HG03378 (cell line): ENCODE measurements at regions not wholly inside any gene's neighbourhood (a gene's known extent, or its start where the extent isn't known, plus 50 kb on each side); places are given as distances from the start of the nearest gene placed in this dataset.

Experiments
- ATAC-seq: cut with Tn5 transposase; IDR thresholded peaks from one replicate; pipeline ENCODE4 v1.9.1; 2021; ENCODE audit warnings: mild to moderate bottlenecking, moderate library complexity; ENCODE audit not compliant: unreplicated experiment

DNA sequence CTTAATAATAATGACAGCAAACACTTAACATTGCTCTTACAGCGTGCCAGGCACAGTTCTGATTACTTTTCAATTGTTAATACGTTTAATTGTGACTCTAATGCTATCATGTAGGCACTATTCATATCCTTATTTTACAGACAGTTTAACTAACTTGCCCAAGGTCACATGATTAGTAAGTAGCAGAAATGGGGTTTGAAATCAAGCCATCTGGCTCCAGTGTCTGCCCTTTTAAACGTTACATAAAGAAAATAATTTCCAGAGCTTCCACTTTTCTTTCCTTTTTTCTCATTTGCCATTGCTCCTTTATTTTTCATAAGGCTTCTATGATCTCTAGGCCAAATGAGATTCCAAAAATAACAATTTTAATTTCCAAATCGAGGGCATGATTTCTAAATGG, 50.6 kb upstream of the IKZF2 start:
- ATAC-seq: no peak

DNA sequence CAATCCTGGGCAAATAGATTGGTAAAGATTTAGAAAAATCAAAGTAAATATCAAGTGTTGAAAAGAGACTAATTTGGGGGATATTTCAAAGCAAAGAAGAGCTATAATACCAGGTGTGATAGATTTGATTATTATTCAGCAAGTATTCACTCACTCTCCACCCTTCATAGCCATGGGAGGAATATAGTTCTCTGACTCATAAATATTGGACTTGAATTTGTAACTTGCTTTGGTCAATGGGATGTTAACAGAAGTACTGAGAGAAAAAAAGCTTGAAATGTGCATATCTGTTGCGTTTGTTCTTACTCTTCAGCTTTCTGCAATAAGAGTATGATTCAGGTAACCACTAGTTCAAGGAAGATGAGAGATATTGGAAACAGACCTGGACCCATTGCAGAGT, 54.5 kb upstream of the IKZF2 start:
- no peak for ATAC-seq

DNA sequence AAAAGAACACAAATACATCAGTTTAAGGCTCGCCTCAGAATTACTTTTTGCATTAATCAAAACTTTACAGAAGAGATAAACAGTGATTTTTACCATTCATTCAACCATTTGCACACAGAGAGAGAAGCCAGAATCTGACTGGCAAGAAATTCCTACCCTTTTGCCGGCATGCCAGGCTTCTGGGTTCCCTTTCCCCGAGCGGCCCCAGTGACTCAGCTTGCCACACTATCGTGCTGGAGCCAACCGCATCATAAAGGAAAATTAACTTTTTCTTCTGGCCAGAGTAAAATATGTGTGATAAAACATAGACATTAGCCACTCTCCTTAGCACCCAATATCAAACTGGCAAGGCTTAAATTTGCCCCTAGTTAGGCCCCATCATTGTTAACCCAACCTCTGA, 61.8 kb upstream of the IKZF2 start:
- no peak for ATAC-seq

DNA sequence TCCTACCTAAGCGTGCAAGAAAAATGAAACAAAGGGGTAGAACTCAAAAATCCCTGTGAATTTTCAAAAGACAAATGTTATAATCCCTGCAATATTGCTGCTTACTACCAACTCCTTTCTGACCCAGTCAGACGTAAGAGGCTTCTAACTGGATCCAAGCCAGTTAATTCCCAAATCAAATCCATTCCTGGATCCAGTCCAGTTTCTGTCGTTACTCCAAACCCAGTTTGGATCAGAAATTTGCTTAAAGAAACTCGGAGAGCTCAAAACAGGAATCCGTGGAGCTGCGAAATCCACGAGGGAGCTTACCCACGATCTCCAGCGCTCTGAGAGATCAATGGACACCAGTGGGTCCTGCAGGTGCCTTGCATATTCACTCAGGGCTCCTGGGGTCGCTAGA, 62.8 kb upstream of the IKZF2 start:
- no peak for ATAC-seq

DNA sequence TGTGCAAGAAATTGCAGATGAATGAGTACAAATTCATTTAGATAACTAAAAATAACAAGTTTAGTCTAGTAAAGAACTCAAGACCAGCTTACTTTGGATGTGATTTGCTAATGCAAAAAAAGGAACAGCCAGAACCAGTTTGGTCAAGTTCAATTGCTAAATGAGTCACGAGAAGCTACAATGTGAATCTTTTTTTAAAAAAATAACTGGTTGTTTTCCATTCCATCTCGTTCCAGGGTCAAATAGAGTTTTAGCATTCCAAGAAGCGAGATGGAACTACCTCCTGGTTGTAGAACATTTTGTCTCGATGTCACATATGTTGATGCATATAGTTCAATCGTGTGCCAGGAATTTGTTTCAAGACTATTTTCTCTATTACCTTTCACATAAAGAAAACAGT, 65.0 kb upstream of the IKZF2 start:
- no peak for ATAC-seq

DNA sequence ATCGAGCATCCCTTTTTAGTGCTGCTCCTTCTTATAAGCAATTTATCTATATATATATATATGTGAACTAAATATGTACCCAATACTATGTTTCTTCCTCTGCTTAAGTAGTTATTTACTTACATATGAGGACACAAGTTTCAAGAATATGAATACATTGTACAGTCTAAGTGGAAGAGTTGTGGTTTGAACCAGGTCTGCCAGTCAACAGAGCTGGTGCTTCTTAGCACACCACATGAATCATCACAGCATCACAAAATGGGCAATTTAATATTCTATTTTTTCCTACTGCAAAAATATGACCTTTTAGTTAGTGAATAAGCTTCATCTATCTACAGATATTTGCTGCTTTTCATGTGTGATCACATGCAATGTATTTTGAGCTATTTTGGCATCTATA, 64.4 kb upstream of the SPAG16 start:
- no peak for ATAC-seq

DNA sequence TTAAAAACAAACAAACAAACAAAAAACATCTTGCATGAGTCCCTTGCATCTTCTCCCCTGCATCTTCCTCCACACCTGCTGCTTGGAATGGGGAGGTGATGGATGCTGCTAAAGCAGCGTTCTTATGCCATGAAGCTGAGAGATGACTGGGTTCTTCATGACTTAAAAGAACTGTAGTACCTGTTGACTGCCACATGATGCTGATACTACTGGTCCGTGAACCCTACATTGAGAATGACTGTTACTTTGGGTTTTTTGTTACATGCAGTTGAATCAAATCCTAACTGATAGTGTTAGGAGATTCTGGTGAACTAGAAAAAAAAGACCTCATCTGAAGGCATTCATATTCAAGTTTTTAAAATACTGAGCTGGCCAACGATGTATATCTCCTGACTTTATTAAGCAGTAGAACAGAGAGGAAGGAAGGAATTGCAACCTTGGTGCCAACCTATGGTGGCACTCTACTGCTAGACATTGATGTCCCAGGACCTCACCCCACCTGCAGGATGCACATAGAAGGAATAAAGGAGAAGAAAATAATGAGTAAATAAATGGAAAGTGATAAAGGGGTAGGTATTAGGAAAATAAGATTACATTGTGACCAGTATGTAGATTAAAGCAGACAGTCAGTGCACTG, 63.2 kb upstream of the SPAG16 start:
- ATAC-seq: no peak

DNA sequence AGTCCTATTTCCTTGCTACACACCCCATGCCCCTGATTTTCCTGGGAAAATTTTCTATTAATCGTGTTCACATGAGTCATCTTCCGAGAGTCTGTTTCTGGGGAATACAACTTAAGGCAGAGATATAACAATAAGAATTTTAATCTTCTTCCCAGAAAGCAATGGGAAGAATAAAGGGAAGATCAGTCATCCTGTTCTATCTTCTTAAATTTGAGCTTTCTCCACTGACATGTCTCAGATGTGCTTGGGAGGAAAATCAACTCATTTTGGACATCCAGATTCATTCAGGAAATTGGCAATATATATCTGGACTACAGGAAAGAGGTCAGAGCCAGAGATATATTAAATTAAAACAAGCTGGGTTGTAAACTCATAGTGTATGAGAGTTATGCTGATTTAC, 62.3 kb upstream of the SPAG16 start:
- no peak for ATAC-seq

DNA sequence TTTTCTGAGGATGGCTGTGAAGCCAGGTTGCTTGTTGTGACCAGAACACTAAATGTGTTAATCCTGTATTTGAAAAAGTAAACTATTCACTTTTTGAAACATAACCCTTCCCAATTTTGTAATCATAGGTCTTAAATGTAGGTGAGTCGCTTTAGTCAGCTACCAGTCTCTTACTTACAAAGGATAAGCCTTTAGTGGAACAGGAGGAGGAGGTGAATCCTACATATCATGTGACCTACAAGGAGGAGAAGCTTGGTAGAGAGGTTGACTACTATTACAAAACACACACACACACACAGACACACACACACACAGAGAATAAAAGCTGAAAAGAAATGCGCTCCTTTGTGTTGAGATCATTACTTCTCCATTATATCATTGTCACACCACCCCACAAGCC, 59.9 kb upstream of the SPAG16 start:
- ATAC-seq: no peak

DNA sequence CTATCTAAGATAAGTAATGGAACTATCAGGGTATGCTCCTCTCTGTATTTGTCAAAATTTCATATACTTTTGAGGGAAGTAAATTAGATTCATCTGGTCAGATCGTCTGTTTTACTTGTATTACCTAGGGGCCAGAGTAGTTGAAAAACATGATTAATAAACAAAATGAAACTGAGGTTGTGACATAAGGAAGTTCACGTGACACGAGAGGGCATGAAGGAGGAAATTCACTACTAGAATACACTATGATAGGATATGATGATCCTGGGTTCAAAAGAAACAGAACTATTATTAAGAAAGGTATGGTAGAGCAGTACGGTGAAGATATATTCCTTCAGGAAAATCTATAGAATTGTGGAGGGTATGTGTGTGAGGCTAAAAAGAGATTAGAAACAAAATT, 58.4 kb upstream of the SPAG16 start:
- no peak for ATAC-seq

DNA sequence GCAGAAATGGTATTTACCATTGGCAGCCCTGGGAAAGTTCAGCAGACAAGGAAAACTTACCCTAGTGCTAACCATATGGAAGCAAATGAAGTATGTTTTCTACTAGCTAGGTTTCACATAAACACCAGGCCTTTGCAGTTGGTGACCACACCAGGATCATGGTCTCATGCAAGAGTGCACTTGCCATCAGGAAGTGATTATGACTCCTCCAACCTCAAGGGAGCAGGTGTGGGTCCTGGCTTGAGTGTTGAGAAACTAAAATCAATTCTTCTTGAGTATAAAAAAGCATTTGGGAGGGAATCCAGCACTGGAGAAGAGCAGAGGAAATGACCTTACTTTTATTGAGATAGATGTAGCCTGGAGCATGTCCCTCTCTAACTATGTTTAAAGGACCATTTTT, 56.8 kb upstream of the SPAG16 start:
- peak; percentile 95 for ATAC-seq

DNA sequence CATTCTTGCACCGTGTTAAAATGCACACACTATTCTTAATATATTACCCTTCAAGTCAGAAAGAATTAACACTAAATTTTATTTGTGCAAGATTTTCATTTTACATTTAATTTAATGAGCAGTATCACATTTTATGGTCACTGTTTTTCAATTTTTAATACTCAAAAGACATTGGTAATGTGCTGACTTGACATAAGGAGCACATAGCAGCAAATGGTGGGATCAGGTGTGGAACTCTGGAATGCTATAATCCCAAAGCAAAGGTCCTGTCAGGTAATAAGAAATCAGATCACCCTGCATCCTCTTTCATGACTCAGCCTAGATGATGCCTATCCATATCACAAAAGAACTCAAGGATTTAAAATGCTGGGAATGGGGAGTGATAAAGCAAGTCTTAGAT, 55.6 kb upstream of the SPAG16 start:
- no peak for ATAC-seq

DNA sequence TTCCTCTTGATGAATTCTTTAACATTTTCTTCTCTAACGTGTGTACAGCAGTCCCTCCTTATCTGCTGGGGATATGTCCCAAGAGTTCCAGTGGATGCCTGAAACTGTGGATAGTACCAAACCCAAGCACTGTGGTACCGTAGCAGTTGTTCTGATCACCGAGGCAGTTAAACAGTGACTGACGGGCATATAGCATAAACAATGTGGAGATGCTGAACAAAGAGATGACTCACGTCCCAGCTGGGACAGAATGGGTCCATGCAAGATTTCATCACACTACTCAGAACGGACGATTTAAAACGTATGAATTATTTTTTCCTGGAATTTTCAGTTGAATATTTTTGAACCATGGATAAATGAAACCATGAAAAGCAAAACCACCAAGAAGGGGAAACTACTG, 54.5 kb upstream of the SPAG16 start:
- no peak for ATAC-seq

DNA sequence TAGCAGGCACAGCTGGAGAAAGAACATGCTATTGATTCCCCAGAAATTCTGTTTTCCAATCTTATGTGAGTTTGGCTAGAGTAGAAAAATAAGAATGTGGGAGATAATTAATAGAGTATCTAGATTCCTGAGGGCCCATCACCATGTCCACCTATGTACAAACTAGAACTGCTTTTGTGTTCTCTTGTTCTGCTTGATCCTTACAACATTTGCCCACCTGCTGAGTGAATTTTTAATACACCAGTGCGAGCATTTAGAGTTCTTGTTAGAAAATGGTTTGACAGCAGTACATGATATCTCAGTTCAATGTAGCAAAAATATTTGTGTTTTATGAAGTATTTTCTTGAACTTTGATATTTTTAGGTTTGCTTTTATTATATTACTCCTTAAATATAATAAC, 52.3 kb upstream of the SPAG16 start:
- no peak for ATAC-seq

DNA sequence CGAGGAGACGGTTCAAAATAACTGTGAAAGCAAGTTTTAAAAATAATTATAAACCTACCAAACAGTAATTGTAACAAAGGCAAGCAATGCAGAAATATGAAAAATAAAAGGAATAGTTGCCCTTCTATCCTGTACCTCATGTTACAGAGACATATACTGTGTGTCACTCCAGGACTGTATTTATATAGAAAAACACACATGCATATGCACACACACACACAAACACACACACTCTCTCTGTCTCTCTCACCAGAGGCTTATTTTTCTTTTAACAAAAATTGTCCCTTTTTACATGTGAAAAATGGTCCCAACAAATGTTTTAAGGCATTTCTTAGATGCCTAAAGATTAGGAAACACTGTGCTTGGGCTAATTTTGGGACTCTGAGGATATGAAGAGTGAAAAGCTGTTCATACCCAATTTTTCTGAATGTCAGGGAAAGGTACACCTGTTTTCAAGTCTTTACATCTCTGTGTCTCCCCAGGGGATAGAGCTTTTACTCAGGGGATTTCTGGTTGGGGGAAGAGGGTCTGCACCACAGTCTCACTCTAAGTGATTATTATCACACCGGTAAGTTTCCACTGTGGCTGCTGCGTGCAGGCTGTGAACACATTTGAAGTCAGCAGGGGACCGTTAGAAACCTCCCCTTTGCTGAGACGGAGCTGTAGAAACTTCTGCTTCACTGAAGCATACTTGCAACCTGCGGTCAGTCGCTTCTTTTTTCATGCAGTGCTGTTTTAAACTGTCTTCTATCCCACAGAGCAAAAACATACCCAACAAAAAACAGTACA, 51.4 kb upstream of the SPAG16 start:
- peak; percentile 94 for ATAC-seq

DNA sequence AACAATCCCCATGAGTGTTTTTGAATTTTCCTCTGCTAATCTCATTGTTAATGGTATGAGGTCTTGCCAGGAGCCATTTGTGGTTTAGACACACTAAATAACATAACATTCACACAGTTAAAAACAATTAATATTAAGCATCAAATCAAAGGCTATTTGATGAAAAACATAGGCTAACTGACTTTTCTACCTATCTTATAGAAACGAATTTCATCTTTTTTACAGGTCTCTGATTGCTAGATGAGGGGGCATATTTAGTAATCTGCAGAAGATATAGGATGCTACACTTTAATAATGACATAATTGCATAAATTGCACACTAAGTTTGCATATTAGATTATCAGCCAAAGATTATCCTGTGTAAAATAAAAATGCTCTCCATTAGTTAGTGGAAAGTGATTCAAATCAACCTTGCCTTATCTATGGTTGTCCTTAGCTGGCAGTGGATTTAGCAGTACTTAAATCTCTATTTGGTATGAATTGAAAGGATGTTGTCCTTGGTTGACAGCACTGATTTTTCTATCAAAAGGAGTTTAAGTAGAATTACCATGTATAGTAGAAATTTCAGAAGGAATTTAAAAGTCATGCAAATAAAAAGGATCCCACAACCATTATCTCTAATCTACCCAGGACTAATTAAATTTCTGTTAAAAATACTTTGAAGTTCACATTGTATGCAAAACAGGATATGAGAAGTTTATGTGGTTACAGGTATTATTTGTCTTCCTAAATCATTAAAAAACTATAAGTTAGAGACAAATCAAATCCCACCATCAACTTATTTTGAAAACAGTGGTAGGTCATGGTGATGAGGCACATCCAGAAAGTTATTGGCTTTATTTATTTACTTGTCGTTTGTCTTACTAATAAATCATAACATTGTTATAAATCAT, 50.6 kb upstream of the SPAG16 start:
- no peak for ATAC-seq
